Chondrocyte (in vitro differentiated cells): ENCODE measurements at regions not wholly inside any gene's neighbourhood (a gene's known extent, or its start where the extent isn't known, plus 50 kb on each side); places are given as distances from the start of the nearest gene placed in this dataset.
"Not testable (repeated sequence)": the region's sequence is repeated elsewhere in the genome, so short reads cannot be mapped to it uniquely, and the experiment has no call there.

ENCODE experiments used
- DNase-seq: peaks from one replicate; pipeline ENCODE4 v3.0.0; 2021; ENCODE audit warnings: mixed read lengths, low spot score
- H3K27ac Mint-ChIP-seq: one replicate; pipeline ENCODE4 v1.8.0; 2021; ENCODE audit warnings: mild to moderate bottlenecking, moderate library complexity, mixed read lengths; ENCODE audit not compliant: unreplicated experiment
- H3K27me3 Mint-ChIP-seq: 2 replicates; pipeline ENCODE4 v1.8.0; 2021; ENCODE audit warnings: low read depth, mixed read lengths
- H3K36me3 Mint-ChIP-seq: 2 replicates; pipeline ENCODE4 v1.8.0; 2021; ENCODE audit warnings: low read depth, mixed read lengths
- H3K4me1 Mint-ChIP-seq: 2 replicates; pipeline ENCODE4 v1.8.0; 2021; ENCODE audit warnings: low read depth, mild to moderate bottlenecking, mixed read lengths
- H3K4me3 Mint-ChIP-seq: one replicate; pipeline ENCODE4 v1.8.0; 2021; ENCODE audit warnings: mild to moderate bottlenecking, moderate library complexity, mixed read lengths; ENCODE audit not compliant: unreplicated experiment
- H3K9me3 Mint-ChIP-seq: 2 replicates; pipeline ENCODE4 v1.8.0; 2021; ENCODE audit warnings: low read depth, mixed read lengths
- TF ChIP-seq, protein P1 (sequence below): fragments of 200-600 bp; sonication (generic); IDR thresholded peaks from 2 replicates; pipeline ENCODE4 v1.5.0; 2021; ENCODE audit warnings: antibody characterized with exemption, mild to moderate bottlenecking, moderate library complexity

DNA sequence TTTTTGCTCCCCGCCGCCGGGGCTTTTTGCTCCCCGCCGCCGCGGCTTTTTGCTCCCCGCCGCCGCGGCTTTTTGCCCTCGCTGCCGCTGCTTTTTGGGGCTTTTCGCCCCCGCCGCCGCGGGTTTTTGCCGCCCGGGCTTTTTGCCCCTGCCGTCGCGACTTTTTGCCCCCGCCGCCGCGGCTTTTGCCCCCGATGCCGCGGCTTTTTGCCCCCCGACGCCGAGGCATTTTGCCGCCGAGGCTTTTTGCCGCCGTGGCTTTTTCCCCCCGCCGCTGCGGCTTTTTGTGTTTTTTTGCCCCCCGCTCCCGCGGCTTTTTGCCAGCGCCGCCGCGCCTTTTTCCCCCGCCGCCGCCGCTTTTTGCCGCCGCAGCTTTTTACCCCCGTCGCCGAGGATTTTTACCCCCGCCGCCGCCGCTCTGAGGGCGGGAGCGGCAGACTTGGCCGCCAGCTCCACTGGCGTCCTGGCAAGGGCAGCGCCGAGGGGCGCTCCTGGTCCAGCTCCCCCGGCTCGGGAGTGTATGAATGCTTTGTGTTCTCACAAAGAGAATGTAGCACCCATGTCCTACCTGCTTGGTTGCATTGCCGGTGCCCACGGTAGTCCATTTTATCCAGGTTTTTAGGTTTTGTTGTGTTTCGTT lies 151.7 kb downstream of the KCNJ18 start:
- Mint-ChIP-seq H3K36me3 (no peaks in the 10 kb centered on the region), H3K4me1 (no peaks in the 10 kb centered on the region), H3K4me3 (no peak overlapping the region), H3K27ac (no peak overlapping the region), H3K9me3 (peaks cover 21% of the 10 kb centered on the region), H3K27me3 (no peaks in the 10 kb centered on the region)
- TF ChIP-seq, protein P1, sequence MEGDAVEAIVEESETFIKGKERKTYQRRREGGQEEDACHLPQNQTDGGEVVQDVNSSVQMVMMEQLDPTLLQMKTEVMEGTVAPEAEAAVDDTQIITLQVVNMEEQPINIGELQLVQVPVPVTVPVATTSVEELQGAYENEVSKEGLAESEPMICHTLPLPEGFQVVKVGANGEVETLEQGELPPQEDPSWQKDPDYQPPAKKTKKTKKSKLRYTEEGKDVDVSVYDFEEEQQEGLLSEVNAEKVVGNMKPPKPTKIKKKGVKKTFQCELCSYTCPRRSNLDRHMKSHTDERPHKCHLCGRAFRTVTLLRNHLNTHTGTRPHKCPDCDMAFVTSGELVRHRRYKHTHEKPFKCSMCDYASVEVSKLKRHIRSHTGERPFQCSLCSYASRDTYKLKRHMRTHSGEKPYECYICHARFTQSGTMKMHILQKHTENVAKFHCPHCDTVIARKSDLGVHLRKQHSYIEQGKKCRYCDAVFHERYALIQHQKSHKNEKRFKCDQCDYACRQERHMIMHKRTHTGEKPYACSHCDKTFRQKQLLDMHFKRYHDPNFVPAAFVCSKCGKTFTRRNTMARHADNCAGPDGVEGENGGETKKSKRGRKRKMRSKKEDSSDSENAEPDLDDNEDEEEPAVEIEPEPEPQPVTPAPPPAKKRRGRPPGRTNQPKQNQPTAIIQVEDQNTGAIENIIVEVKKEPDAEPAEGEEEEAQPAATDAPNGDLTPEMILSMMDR, result no peak
- DNase-seq, result no peak

- not testable (repeated sequence) for H3K4me1 Mint-ChIP-seq, H3K36me3 Mint-ChIP-seq, H3K27ac Mint-ChIP-seq, DNase-seq, H3K27me3 Mint-ChIP-seq, H3K4me3 Mint-ChIP-seq
- peaks cover 26% of the 10 kb centered on the region for H3K9me3 Mint-ChIP-seq
These were observed 156.2 kb downstream of the KCNJ18 start for GRCh38 chr17:21848510-21848909.

DNA sequence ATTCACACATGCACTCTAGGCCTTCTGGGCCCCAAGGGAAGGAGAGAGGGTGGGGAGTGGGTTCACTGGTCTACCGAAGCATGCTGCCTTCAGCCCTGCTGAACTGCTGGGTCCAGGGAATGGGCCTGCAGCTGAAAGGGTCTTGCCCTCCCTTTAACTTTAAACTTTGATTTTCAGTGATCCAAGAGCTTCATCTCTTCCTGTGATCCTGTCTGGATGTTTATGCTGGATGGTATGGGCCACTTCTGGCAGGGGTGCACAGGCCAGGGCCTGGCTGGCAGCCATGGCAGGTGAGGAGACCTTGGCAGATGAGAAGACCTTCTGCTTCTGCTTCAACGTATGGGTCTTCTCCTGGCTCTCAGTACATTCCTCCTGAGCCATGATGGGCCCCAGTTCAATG lies 156.7 kb downstream of the KCNJ18 start:
- not testable (repeated sequence) for H3K27me3 Mint-ChIP-seq, DNase-seq, H3K27ac Mint-ChIP-seq, H3K4me1 Mint-ChIP-seq, H3K36me3 Mint-ChIP-seq, H3K4me3 Mint-ChIP-seq
- peaks cover 26% of the 10 kb centered on the region for H3K9me3 Mint-ChIP-seq

- H3K9me3 Mint-ChIP-seq, result peaks cover 18% of the 10 kb centered on the region
- H3K4me3 Mint-ChIP-seq, H3K36me3 Mint-ChIP-seq, DNase-seq, H3K27ac Mint-ChIP-seq, H3K27me3 Mint-ChIP-seq, H3K4me1 Mint-ChIP-seq: not testable (repeated sequence)
These were observed 158.3 kb downstream of the KCNJ18 start for GRCh38 chr17:21850614-21851013.
